ENCODE measurements at regions not wholly inside any gene's neighbourhood (a gene's known extent, or its start where the extent isn't known, plus 50 kb on each side); places are given as distances from the start of the nearest gene placed in this dataset.

- no peak for TF ChIP-seq ZNF280C (tag by site-specific recombination; IDR thresholded peaks at IDR 0.05)
- TF ChIP-seq ZNF626 (tag by site-specific recombination; IDR thresholded peaks at IDR 0.05) = no peak
- TF ChIP-seq ZNF600 (tag by site-specific recombination; IDR thresholded peaks at IDR 0.05) = no peak
- TF ChIP-seq ZNF292 (tag by site-specific recombination; IDR thresholded peaks at IDR 0.05; ENCODE audit: borderline replicate concordance, low read depth) = no peak
- no peak for TF ChIP-seq FEZF1 (tag by site-specific recombination; IDR thresholded peaks at IDR 0.05)
- TF ChIP-seq PRDM10 (tag by site-specific recombination; IDR thresholded peaks at IDR 0.05) = peak; percentile 76
- no peak for TF ChIP-seq ZNF423 (tag by site-specific recombination; IDR thresholded peaks at IDR 0.05)
- 0 out of 2 replicates have a peak, but pooled peaks have one; percentile 44 for TF ChIP-seq KLF8 (tag by site-specific recombination; IDR thresholded peaks at IDR 0.05)
- TF ChIP-seq ZNF76 (tag by site-specific recombination; IDR thresholded peaks at IDR 0.05; ENCODE audit: borderline replicate concordance, low read depth) = no peak
- TF ChIP-seq HIC1 (tag by site-specific recombination; IDR thresholded peaks at IDR 0.05) = no peak
- no peak for TF ChIP-seq ZFP3 (tag by site-specific recombination; IDR thresholded peaks at IDR 0.05; ENCODE audit: low read depth)
- TF ChIP-seq GFI1B (tag by site-specific recombination; IDR thresholded peaks at IDR 0.05) = peak; percentile 81
- no peak for TF ChIP-seq ZNF658 (tag by site-specific recombination; IDR thresholded peaks at IDR 0.05)
- TF ChIP-seq ZNF112 (tag by site-specific recombination; IDR thresholded peaks at IDR 0.05) = no peak
- 0 out of 2 replicates have a peak, but pooled peaks have one; percentile 3 for TF ChIP-seq ZNF184 (tag by site-specific recombination; IDR thresholded peaks at IDR 0.05)
- no peak for TF ChIP-seq GLI4 (tag by site-specific recombination; IDR thresholded peaks at IDR 0.05)
- no peak for TF ChIP-seq ZBTB44 (tag by site-specific recombination; IDR thresholded peaks at IDR 0.05)
- TF ChIP-seq YY2 (tag by site-specific recombination; IDR thresholded peaks at IDR 0.05) = no peak
- no peak for TF ChIP-seq ZNF157 (tag by site-specific recombination; IDR thresholded peaks at IDR 0.05)
- no peak for TF ChIP-seq GLI2 (tag by site-specific recombination; IDR thresholded peaks at IDR 0.05; ENCODE audit: borderline replicate concordance, low read depth)
- TF ChIP-seq ZNF280D (tag by site-specific recombination; IDR thresholded peaks at IDR 0.05) = no peak
- no peak for TF ChIP-seq MZF1 (tag by site-specific recombination; IDR thresholded peaks at IDR 0.05; ENCODE audit: borderline replicate concordance)
- TF ChIP-seq ZBTB10 (tag by site-specific recombination; IDR thresholded peaks at IDR 0.05) = no peak
These were observed 66.3 kb upstream of the KLF6 start (continued) for GRCh38 chr10:3850999-3851937.
